Sigmoid colon (tissue), 6 donors: ENCODE measurements at regions not wholly inside any gene's neighbourhood (a gene's known extent, or its start where the extent isn't known, plus 50 kb on each side); places are given as distances from the start of the nearest gene placed in this dataset.

Source experiments
- DNase-seq: peaks from one replicate; pipeline ENCODE4 v3.0.0-alpha.2; 2019
- H3K27ac ChIP-seq, 4 donors: fragments of 200-600 bp; sonication (generic); one replicate each; pipeline ENCODE4 v1.5.1; 2016 to 2019; ENCODE audit warnings: mild to moderate bottlenecking in 1 of 4
- H3K27me3 ChIP-seq, 3 donors: fragments of 200-600 bp; sonication (generic); one replicate each; pipeline ENCODE4 v1.5.1; 2019; ENCODE audit warnings: mild to moderate bottlenecking in 1 of 3
- H3K36me3 ChIP-seq, 4 donors: fragments of 200-600 bp; sonication (generic); one replicate each; pipeline ENCODE4 v1.5.1; 2016 to 2019
- H3K4me1 ChIP-seq, 4 donors: fragments of 200-600 bp; sonication (generic); one replicate each; pipeline ENCODE4 v1.5.1; 2017 to 2019
- H3K4me3 ChIP-seq, 4 donors: fragments of 200-600 bp; sonication (generic); one replicate each; pipeline ENCODE4 v1.5.1; 2017 to 2019; ENCODE audit warnings: mild to moderate bottlenecking in 2 of 4, moderate library complexity in 1 of 4
- H3K9me3 ChIP-seq, 4 donors: fragments of 200-600 bp in 3 of 4; sonication (generic) in 3 of 4; one replicate each; pipeline versions ENCODE4 v1.5.1 to v1.6.1; 2013 to 2019
- CTCF ChIP-seq, 4 experiments: fragments of 450-650 bp in 3 of 4; fragments of 200-600 bp in 1 of 4; IDR thresholded peaks; one replicate each; pipeline ENCODE4 v1.5.1; 2016 to 2019; ENCODE audit warnings: antibody characterized with exemption in 4 of 4, mild to moderate bottlenecking in 3 of 4, moderate library complexity in 2 of 4
- EP300 ChIP-seq, 4 donors: sonication (generic); formaldehyde crosslinking; IDR thresholded peaks; one replicate each; pipeline ENCODE4 v1.6.1; 2017; ENCODE audit warnings: antibody characterized with exemption in 4 of 4
- POLR2A ChIP-seq, 2 donors: fragments of 450-650 bp; IDR thresholded peaks; one replicate each; pipeline ENCODE4 v1.6.1; 2016; ENCODE audit warnings: antibody characterized with exemption in 2 of 2, mild to moderate bottlenecking in 2 of 2, moderate library complexity in 2 of 2
- POLR2AphosphoS5 ChIP-seq, 4 donors: sonication (generic); formaldehyde crosslinking; IDR thresholded peaks; one replicate each; pipeline ENCODE4 v1.6.1; 2017; ENCODE audit warnings: antibody characterized with exemption in 4 of 4
- WGBS, 2 donors: extraction: QIAGEN DNeasy Blood & Tissue Kit; methylation state at CpG; one replicate each; pipeline ENCODE4 v1.1.7; 2013; 5-methylcytosine and 5-hydroxymethylcytosine counted together
- intact Hi-C: fragments of 100-400 bp; cut with DNase I; formaldehyde crosslinking; loops from one replicate; pipeline ENCODE4 v1.15.1; 2023
- donor health status: healthy with polysubstance abuse.
- donor health status: healthy.

GRCh38 chr21:27146268-27146667 is 179.4 kb upstream of the ADAMTS5 start:
- Histone ChIP-seq H3K36me3 (no peaks in the 10 kb centered on the region), H3K4me1 (peaks cover 0 to 5% (median 0%) of the 10 kb centered on the region in 4 donors), H3K27me3 (no peaks in the 10 kb centered on the region), H3K9me3 (no peaks in the 10 kb centered on the region), H3K27ac (no peak overlapping the region), H3K4me3 (no peak overlapping the region)
- TF ChIP-seq POLR2A (IDR thresholded peaks at IDR 0.05) (no peak), POLR2AphosphoS5 (IDR thresholded peaks at IDR 0.05) (no peak), EP300 (IDR thresholded peaks at IDR 0.05) (no peak)
- WGBS, 2 donors: 76 to 89% methylated on average over 1 of the region's 1 CpG
- intact Hi-C loops: no loop called here
- no peak for DNase-seq

GRCh38 chr21:27145134-27145798 is 178.4 kb upstream of the ADAMTS5 start:
- intact Hi-C loops: no loop called here
- no peak for DNase-seq
- WGBS, 2 donors: 65 to 77% methylated on average over 6 of the region's 6 CpGs
- H3K4me1 ChIP-seq: peaks cover 0 to 5% (median 0%) of the 10 kb centered on the region in 4 donors
- H3K36me3 ChIP-seq: no peaks in the 10 kb centered on the region
- no peaks in the 10 kb centered on the region for H3K27me3 ChIP-seq
- no peaks in the 10 kb centered on the region for H3K9me3 ChIP-seq
- H3K27ac ChIP-seq: no peak overlapping the region
- no peak overlapping the region for H3K4me3 ChIP-seq
- no peak for TF ChIP-seq POLR2AphosphoS5 (IDR thresholded peaks at IDR 0.05)
- TF ChIP-seq POLR2A (IDR thresholded peaks at IDR 0.05): no peak
- TF ChIP-seq EP300 (IDR thresholded peaks at IDR 0.05): no peak
- TF ChIP-seq CTCF (IDR thresholded peaks at IDR 0.05): no peak

DNA sequence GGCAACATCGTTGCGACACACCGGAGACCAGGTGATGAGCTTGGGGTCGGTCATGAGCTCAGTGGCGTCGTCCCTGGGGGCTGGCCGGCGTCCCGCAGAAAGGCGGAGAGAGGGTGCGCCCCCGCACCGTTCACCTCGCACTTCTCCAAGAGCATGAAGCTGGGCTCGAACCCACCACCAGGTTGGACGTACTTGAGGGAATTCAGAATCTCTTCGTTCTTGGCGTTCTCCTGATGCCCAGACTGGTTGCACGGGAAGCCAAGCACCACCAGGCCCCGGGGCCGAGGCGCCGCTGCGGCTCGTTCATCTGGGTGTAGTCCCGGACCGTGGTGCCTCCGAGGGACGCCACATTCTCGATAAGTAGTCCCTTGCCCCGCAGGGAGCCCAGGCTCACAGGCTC is 176.6 kb upstream of the ADAMTS5 start:
- 94 to 95% methylated on average over 31 of the region's 31 CpGs for WGBS, 2 donors
- DNase-seq: no peak

GRCh38 chr21:27139526-27139925 is 172.6 kb upstream of the ADAMTS5 start:
- no peaks in the 10 kb centered on the region for H3K4me1 ChIP-seq
- no peak for DNase-seq
- TF ChIP-seq CTCF (IDR thresholded peaks at IDR 0.05) (no peak), EP300 (IDR thresholded peaks at IDR 0.05) (no peak), POLR2AphosphoS5 (IDR thresholded peaks at IDR 0.05) (no peak), POLR2A (IDR thresholded peaks at IDR 0.05) (no peak)
- H3K36me3 ChIP-seq: no peaks in the 10 kb centered on the region
- intact Hi-C loops: no loop called here
- no peak overlapping the region for H3K27ac ChIP-seq
- H3K9me3 ChIP-seq: no peaks in the 10 kb centered on the region
- no peaks in the 10 kb centered on the region for H3K27me3 ChIP-seq
- H3K4me3 ChIP-seq: no peak overlapping the region

More for the DNA sequence above, 176.6 kb upstream of the ADAMTS5 start:
- Histone ChIP-seq H3K36me3 (no peaks in the 10 kb centered on the region), H3K4me1 (peaks cover 0 to 5% (median 0%) of the 10 kb centered on the region in 4 donors), H3K9me3 (no peaks in the 10 kb centered on the region), H3K4me3 (no peak overlapping the region), H3K27ac (no peak overlapping the region), H3K27me3 (no peaks in the 10 kb centered on the region)
- no peak for TF ChIP-seq POLR2AphosphoS5 (IDR thresholded peaks at IDR 0.05)
- no peak for TF ChIP-seq EP300 (IDR thresholded peaks at IDR 0.05)
- TF ChIP-seq CTCF (IDR thresholded peaks at IDR 0.05): no peak
- TF ChIP-seq POLR2A (IDR thresholded peaks at IDR 0.05): no peak
- intact Hi-C loops: no loop called here

- DNase-seq: no peak
- Histone ChIP-seq H3K27ac (no peak overlapping the region), H3K27me3 (no peaks in the 10 kb centered on the region), H3K9me3 (no peaks in the 10 kb centered on the region), H3K4me3 (no peak overlapping the region), H3K4me1 (no peaks in the 10 kb centered on the region), H3K36me3 (no peaks in the 10 kb centered on the region)
- 24 to 75% methylated on average over 1 of the region's 1 CpG for WGBS, 2 donors
- intact Hi-C loops: no loop called here
- TF ChIP-seq CTCF (IDR thresholded peaks at IDR 0.05) (no peak), EP300 (IDR thresholded peaks at IDR 0.05) (no peak), POLR2AphosphoS5 (IDR thresholded peaks at IDR 0.05) (no peak), POLR2A (IDR thresholded peaks at IDR 0.05) (no peak)
Observed at GRCh38 chr21:27134516-27134915, 167.6 kb upstream of the ADAMTS5 start.
